ENCODE measurements at regions not wholly inside any gene's neighbourhood (a gene's known extent, or its start where the extent isn't known, plus 50 kb on each side); places are given as distances from the start of the nearest gene placed in this dataset.

DNA sequence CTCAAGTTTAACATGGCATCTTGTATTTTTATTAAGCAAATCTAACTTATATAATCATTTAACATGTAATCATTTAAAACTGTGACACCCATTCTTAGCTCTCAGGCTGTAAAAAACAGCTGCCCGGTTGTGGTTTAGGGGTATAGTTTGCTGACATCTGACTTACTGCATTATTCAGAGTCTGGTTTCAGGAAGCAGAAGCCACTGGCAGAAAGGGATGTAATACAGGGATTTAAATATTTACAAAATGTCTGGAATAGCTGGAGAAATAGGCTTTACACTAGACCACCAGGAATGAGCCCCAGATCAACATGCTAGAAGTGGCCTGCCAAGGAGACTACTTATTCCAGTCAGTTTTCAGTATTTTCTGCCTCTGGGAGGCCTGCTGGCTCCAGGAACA, 421.1 kb downstream of the CD109 start:
- no peaks in the 10 kb centered on the region for H3K27me3 ChIP-seq
- no peaks in the 10 kb centered on the region for H3K9me3 ChIP-seq
- no peaks in the 10 kb centered on the region for H3K4me1 ChIP-seq
- TF ChIP-seq EP300 (IDR thresholded peaks at IDR 0.05; ENCODE audit: low read depth) (no peak), POLR2AphosphoS5 (IDR thresholded peaks at IDR 0.05) (no peak)
- TF ChIP-seq, protein P1, sequence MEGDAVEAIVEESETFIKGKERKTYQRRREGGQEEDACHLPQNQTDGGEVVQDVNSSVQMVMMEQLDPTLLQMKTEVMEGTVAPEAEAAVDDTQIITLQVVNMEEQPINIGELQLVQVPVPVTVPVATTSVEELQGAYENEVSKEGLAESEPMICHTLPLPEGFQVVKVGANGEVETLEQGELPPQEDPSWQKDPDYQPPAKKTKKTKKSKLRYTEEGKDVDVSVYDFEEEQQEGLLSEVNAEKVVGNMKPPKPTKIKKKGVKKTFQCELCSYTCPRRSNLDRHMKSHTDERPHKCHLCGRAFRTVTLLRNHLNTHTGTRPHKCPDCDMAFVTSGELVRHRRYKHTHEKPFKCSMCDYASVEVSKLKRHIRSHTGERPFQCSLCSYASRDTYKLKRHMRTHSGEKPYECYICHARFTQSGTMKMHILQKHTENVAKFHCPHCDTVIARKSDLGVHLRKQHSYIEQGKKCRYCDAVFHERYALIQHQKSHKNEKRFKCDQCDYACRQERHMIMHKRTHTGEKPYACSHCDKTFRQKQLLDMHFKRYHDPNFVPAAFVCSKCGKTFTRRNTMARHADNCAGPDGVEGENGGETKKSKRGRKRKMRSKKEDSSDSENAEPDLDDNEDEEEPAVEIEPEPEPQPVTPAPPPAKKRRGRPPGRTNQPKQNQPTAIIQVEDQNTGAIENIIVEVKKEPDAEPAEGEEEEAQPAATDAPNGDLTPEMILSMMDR (IDR thresholded peaks at IDR 0.05): no peak
- intact Hi-C loops (cut with DNase I; ENCODE audit: low total_unique reads) (no loop called here), in situ Hi-C loops (cut with MboI; ENCODE audit: low pct_ligation_motif_present in 1 of 4, low pct_unique_long_range_greater_than_20kb in 1 of 4, low sequenced_read_pairs in 3 of 4) (no loop called here)
- H3K36me3 ChIP-seq: no peaks in the 10 kb centered on the region
- no peak overlapping the region for H3K27ac ChIP-seq
- WGBS, 2 donors (ENCODE audit: low coverage in 1 of 2): 61% methylated on average over 1 of the region's 1 CpG; no CpG with 5 or more reads in 1 of the 2 donors
- no peak for DNase-seq
- no peak overlapping the region for H3K4me3 ChIP-seq

DNA sequence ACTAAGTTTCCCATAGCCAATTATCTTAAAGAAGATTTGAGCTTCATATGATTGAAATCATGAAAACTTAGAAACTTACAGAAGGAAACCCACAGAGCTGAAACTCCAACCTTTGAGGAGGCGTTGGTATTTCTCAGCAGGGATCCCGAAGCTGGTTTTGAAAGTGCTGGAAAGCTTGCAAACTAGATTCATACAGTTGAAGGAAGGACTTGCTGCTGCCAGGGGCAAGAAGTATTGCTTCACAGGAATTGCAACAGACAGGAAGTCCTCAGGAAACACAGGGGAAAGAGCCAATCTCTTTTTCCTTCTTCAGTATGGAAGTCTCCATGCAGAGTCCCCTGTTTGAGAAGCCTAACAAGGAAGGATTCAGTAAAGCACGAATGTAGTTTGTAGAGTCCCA, 419.7 kb downstream of the CD109 start:
- no peaks in the 10 kb centered on the region for H3K27me3 ChIP-seq
- TF ChIP-seq, protein P1 (IDR thresholded peaks at IDR 0.05): no peak
- no peak for TF ChIP-seq POLR2AphosphoS5 (IDR thresholded peaks at IDR 0.05)
- TF ChIP-seq POLR2A (IDR thresholded peaks at IDR 0.05): no peak
- TF ChIP-seq EP300 (IDR thresholded peaks at IDR 0.05; ENCODE audit: low read depth): no peak
- DNase-seq: no peak
- no peaks in the 10 kb centered on the region for H3K9me3 ChIP-seq
- H3K4me1 ChIP-seq: no peaks in the 10 kb centered on the region
- in situ Hi-C loops (cut with MboI; ENCODE audit: low pct_ligation_motif_present in 1 of 4, low pct_unique_long_range_greater_than_20kb in 1 of 4, low sequenced_read_pairs in 3 of 4): no loop called here
- intact Hi-C loops (cut with DNase I; ENCODE audit: low total_unique reads): no loop called here
- no peaks in the 10 kb centered on the region for H3K36me3 ChIP-seq
- H3K4me3 ChIP-seq: no peak overlapping the region
- 63 to 75% methylated on average over 2 to 3 of the region's 3 CpGs for WGBS, 2 donors (ENCODE audit: low coverage in 1 of 2)
- H3K27ac ChIP-seq: no peak overlapping the region

DNA sequence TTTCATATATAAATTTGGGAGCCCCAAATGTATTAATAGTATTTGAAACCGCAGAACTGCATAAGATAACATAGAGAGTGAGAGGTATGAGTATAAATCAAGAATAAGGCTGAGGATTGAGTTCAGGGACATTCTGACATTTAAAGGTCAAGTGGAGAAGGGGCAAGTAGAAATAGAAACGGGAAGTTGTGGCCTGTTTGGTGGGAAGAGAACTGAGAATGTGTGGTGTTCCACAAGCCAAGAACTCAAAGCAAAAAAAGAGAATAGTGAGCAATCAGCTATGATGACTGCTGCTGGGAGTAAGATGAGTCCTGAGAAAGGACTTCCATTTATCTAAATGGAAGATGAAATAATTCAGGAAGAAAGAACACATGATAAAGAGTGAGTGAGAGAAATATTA, 418.4 kb downstream of the CD109 start:
- TF ChIP-seq, protein P1 (IDR thresholded peaks at IDR 0.05): no peak
- Histone ChIP-seq H3K4me1 (no peaks in the 10 kb centered on the region), H3K27ac (no peak overlapping the region), H3K27me3 (no peaks in the 10 kb centered on the region), H3K4me3 (no peak overlapping the region), H3K36me3 (no peaks in the 10 kb centered on the region), H3K9me3 (no peaks in the 10 kb centered on the region)
- in situ Hi-C loops (cut with MboI; ENCODE audit: low pct_ligation_motif_present in 1 of 4, low pct_unique_long_range_greater_than_20kb in 1 of 4, low sequenced_read_pairs in 3 of 4): no loop called here
- 51 to 65% methylated on average over 2 of the region's 2 CpGs for WGBS, 2 donors (ENCODE audit: low coverage in 1 of 2)
- intact Hi-C loops (cut with DNase I; ENCODE audit: low total_unique reads): no loop called here
- no peak for DNase-seq

DNA sequence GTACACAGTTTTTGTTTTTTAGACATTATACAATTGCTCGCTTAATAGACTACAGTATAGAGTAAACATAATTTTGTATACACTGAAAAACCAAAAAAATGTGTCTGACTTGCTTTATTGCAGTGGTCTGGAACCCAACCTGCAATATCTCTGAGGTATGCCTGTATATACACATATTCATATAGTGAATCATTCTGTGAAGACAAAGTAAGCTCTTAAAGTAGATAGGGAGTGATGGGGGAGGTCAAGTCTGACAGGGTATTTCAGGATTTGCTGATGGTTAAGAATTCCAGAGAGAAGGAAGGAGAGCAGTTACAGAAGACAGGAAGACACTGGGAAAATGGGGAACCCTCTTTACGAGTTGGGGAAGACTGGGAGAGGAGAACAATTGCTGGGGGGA, 417.9 kb downstream of the CD109 start:
- Histone ChIP-seq H3K36me3 (no peaks in the 10 kb centered on the region), H3K4me1 (no peaks in the 10 kb centered on the region), H3K4me3 (no peak overlapping the region), H3K27me3 (no peaks in the 10 kb centered on the region), H3K27ac (no peak overlapping the region), H3K9me3 (no peaks in the 10 kb centered on the region)
- intact Hi-C loops (cut with DNase I; ENCODE audit: low total_unique reads) (no loop called here), in situ Hi-C loops (cut with MboI; ENCODE audit: low pct_ligation_motif_present in 1 of 4, low pct_unique_long_range_greater_than_20kb in 1 of 4, low sequenced_read_pairs in 3 of 4) (no loop called here)
- WGBS, 2 donors (ENCODE audit: low coverage in 1 of 2): 78 to 82% methylated on average over 1 to 2 of the region's 2 CpGs
- TF ChIP-seq POLR2AphosphoS5 (IDR thresholded peaks at IDR 0.05): no peak
- no peak for TF ChIP-seq POLR2A (IDR thresholded peaks at IDR 0.05)
- no peak for TF ChIP-seq EP300 (IDR thresholded peaks at IDR 0.05; ENCODE audit: low read depth)
- TF ChIP-seq, protein P1 (IDR thresholded peaks at IDR 0.05): no peak
- no peak for DNase-seq

Data from transverse colon (tissue), 4 donors.